ENCODE measurements at regions not wholly inside any gene's neighbourhood (a gene's known extent, or its start where the extent isn't known, plus 50 kb on each side); places are given as distances from the start of the nearest gene placed in this dataset.

DNA sequence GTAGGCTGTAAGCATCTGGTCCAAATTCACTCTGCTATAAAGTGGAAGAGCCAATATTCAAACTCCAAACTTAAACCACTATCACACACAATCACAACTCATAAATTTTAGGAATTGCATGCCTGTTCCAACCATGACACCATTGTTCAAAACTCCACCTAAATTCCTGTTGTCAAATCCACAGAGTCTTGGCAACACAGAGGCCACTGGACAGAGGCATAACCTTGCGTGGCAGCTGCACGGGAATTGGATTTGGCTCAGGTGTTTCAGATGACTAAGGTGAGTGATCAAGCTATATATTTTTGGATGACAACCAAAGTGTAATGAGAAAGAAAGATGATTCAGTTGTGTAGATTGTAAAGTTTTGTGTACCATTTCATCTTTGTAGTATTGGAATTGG, 422.7 kb upstream of the TNP1 start:
- Histone ChIP-seq H3K27me3 (ENCODE audit: control insufficient read depth, insufficient read depth, low read length) (peaks cover 6% of the 10 kb centered on the region; the same call in 1 of the 2 replicates), H3K4me3 (ENCODE audit: low read length) (no peak overlapping the region), H3K36me3 (ENCODE audit: control insufficient read depth, insufficient read depth, low read length) (no peaks in the 10 kb centered on the region), H3K9me3 (ENCODE audit: control insufficient read depth, insufficient read depth, low read length) (no peaks in the 10 kb centered on the region), H3K27ac (ENCODE audit: low read length) (no peak overlapping the region), H3K4me1 (ENCODE audit: control insufficient read depth, insufficient read depth, low read length) (no peaks in the 10 kb centered on the region)
- no peak for DNase-seq (ENCODE audit: low read depth, low spot score)
- no CpG with 5 or more reads among the region's 2 CpGs for WGBS (ENCODE audit: insufficient coverage, insufficient read length)

DNA sequence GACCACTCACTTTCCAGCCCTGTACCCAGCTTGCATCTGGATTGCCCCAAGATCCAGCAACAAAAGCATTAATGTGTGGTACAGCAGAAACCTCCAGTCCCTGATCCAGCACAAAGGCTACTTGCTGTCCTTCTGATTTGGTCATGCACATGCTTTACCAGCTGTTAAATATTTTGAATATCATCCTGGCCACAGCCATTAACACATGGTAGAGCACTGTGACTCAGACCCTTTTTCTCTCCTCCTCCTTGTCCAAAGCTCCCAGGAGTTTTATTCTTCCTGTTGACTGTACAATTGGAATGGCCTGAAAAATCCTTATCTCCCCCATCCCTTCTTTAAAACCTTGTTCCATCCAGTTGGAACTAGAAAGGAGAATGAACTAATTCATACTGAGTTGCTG, 419.7 kb upstream of the TNP1 start:
- H3K27me3 ChIP-seq (ENCODE audit: control insufficient read depth, insufficient read depth, low read length), result peaks cover 24% of the 10 kb centered on the region

DNA sequence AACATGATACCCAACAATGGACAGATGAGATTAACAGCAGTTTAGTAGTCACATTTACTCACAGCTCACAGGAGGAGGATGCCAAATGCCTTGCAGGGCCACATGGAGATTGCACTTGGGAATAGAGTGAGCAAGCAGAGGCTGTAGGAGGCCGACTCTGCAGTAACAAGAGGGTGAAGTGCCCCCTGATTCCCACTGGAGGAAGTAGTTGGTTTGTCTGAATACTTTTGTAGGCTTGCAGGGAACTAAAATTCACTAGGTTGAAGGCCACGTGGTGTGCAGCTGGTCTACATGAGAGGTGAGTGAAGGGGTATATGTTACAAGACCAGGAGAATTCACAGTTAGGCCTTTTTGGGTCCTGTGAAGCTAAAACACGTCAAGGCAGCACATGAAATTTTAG, 419.3 kb upstream of the TNP1 start:
- no peak for DNase-seq (ENCODE audit: low read depth, low spot score)
- Histone ChIP-seq H3K27ac (ENCODE audit: low read length) (no peak overlapping the region), H3K36me3 (ENCODE audit: control insufficient read depth, insufficient read depth, low read length) (no peaks in the 10 kb centered on the region), H3K4me3 (ENCODE audit: low read length) (no peak overlapping the region), H3K4me1 (ENCODE audit: control insufficient read depth, insufficient read depth, low read length) (no peaks in the 10 kb centered on the region), H3K9me3 (ENCODE audit: control insufficient read depth, insufficient read depth, low read length) (no peaks in the 10 kb centered on the region), H3K27me3 (ENCODE audit: control insufficient read depth, insufficient read depth, low read length) (peaks cover 27% of the 10 kb centered on the region)
- WGBS (ENCODE audit: insufficient coverage, insufficient read length), result no CpG with 5 or more reads among the region's 3 CpGs

More for the DNA sequence above, 419.7 kb upstream of the TNP1 start:
- Histone ChIP-seq H3K9me3 (ENCODE audit: control insufficient read depth, insufficient read depth, low read length) (no peaks in the 10 kb centered on the region), H3K4me3 (ENCODE audit: low read length) (no peak overlapping the region), H3K27ac (ENCODE audit: low read length) (no peak overlapping the region), H3K36me3 (ENCODE audit: control insufficient read depth, insufficient read depth, low read length) (no peaks in the 10 kb centered on the region), H3K4me1 (ENCODE audit: control insufficient read depth, insufficient read depth, low read length) (no peaks in the 10 kb centered on the region)
- DNase-seq (ENCODE audit: low read depth, low spot score), result no peak

DNA sequence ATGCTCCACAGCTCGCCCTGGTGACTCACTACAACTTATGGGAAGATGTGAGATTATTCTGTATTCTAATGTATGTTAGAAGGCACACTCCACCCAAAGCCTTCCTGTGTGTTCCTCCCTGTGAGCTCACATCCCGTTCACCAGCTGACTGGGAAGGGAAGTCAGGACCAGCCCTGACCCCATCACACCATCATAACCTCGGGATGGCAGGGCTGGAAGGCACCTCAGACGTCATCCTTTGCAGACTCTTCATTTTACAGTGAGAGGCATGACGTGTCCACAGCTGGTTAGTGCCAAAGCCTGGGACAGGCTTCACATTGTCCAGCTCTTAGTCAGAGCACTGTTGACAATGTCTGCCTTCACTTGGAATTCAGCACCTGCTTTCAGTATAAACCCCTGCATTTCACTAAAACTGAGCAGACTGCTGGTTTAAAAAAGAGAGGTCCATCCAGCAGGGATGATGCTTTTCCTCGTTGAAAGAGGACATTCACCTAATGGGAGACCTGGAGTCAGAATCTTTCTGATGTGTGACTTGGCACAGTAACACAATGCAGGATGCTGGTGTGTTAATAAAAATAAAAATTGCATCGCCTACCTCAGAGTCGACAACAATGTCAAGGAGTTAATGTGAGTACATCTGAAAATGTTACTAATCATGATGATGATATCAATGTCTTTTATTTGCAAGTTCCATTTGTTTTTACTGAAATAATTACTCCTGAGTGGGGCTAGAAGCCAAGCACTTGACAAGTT, 418.0 kb upstream of the TNP1 start:
- H3K4me1 ChIP-seq (ENCODE audit: control insufficient read depth, insufficient read depth, low read length), result no peaks in the 10 kb centered on the region
- no peak for DNase-seq (ENCODE audit: low read depth, low spot score)
- H3K36me3 ChIP-seq (ENCODE audit: control insufficient read depth, insufficient read depth, low read length), result no peaks in the 10 kb centered on the region
- H3K9me3 ChIP-seq (ENCODE audit: control insufficient read depth, insufficient read depth, low read length), result no peaks in the 10 kb centered on the region
- peaks cover 40% of the 10 kb centered on the region for H3K27me3 ChIP-seq (ENCODE audit: control insufficient read depth, insufficient read depth, low read length)
- no peak overlapping the region for H3K27ac ChIP-seq (ENCODE audit: low read length)
- WGBS (ENCODE audit: insufficient coverage, insufficient read length), result no CpG with 5 or more reads among the region's 8 CpGs
- no peak overlapping the region for H3K4me3 ChIP-seq (ENCODE audit: low read length)

DNA sequence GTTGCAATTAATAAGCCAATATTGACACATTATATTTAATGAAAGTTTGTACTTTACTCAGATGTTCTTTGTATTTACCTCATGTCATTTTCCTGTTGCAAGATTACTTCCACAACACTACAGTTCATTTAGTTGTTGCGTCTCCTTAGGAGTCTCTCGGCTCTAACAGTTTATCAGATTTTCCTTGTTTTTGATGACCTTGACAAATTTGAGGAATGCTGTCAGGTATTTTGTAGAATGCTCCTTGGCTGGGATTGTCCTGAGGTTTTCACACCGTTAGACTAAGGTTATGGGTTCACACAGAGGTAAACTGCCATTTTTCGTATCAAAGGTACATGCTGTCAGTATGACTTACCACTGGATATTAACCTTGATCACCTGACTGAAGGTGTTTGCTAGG, 416.6 kb upstream of the TNP1 start:
- Histone ChIP-seq H3K27me3 (ENCODE audit: control insufficient read depth, insufficient read depth, low read length) (peaks cover 53% of the 10 kb centered on the region), H3K9me3 (ENCODE audit: control insufficient read depth, insufficient read depth, low read length) (no peaks in the 10 kb centered on the region), H3K4me1 (ENCODE audit: control insufficient read depth, insufficient read depth, low read length) (no peaks in the 10 kb centered on the region), H3K36me3 (ENCODE audit: control insufficient read depth, insufficient read depth, low read length) (no peaks in the 10 kb centered on the region), H3K4me3 (ENCODE audit: low read length) (no peak overlapping the region), H3K27ac (ENCODE audit: low read length) (no peak overlapping the region)
- WGBS (ENCODE audit: insufficient coverage, insufficient read length), result no CpG with 5 or more reads among the region's 4 CpGs
- no peak for DNase-seq (ENCODE audit: low read depth, low spot score)

DNA sequence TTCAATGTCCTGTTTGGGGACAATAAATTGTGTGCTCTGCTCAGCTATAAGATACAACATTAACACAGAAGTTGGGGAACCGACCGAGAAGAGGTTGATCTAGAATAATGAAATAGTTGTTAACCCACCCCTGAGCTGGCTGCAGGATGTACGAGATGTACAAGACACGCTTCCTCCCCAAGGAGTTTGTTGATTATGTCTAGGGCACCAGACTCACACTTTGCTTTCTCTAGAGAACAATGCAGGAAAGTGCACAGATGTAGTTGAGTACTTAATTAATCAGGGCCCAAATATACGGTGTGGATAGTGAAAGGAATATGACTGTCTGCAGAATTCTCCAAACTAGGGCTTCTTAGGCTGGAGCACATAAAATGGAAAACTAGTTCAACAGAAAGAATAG, 415.2 kb upstream of the TNP1 start:
- Histone ChIP-seq H3K36me3 (ENCODE audit: control insufficient read depth, insufficient read depth, low read length) (no peaks in the 10 kb centered on the region), H3K4me1 (ENCODE audit: control insufficient read depth, insufficient read depth, low read length) (no peaks in the 10 kb centered on the region), H3K27ac (ENCODE audit: low read length) (no peak overlapping the region), H3K4me3 (ENCODE audit: low read length) (no peak overlapping the region), H3K27me3 (ENCODE audit: control insufficient read depth, insufficient read depth, low read length) (peaks cover 61% of the 10 kb centered on the region), H3K9me3 (ENCODE audit: control insufficient read depth, insufficient read depth, low read length) (no peaks in the 10 kb centered on the region)
- WGBS (ENCODE audit: insufficient coverage, insufficient read length), result no CpG with 5 or more reads among the region's 5 CpGs
- no peak for DNase-seq (ENCODE audit: low read depth, low spot score)

DNA sequence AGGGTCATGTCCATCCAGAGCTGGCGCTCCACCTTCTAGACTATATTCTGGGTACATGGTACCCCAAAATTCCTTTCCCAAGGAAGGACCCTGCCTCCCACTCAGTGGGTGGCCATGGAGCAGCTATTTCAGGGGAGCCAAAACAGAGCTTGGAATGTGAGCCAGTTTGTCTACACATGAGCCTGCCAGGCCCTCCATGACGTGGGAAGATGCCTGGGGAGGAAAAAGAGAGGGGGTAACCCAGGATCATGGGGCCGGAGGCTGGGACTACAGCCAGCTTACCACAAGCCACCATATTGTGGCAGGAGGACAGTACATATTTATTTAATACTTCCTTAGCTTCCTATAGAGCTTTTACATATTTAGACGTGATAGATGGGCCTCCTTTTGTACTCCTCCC, 414.7 kb upstream of the TNP1 start:
- H3K27me3 ChIP-seq (ENCODE audit: control insufficient read depth, insufficient read depth, low read length), result peaks cover 65% of the 10 kb centered on the region
- H3K4me3 ChIP-seq (ENCODE audit: low read length), result no peak overlapping the region
- no peaks in the 10 kb centered on the region for H3K36me3 ChIP-seq (ENCODE audit: control insufficient read depth, insufficient read depth, low read length)
- no peak for DNase-seq (ENCODE audit: low read depth, low spot score)
- no peaks in the 10 kb centered on the region for H3K4me1 ChIP-seq (ENCODE audit: control insufficient read depth, insufficient read depth, low read length)
- no peaks in the 10 kb centered on the region for H3K9me3 ChIP-seq (ENCODE audit: control insufficient read depth, insufficient read depth, low read length)
- no CpG with 5 or more reads among the region's 4 CpGs for WGBS (ENCODE audit: insufficient coverage, insufficient read length)
- H3K27ac ChIP-seq (ENCODE audit: low read length), result no peak overlapping the region

DNA sequence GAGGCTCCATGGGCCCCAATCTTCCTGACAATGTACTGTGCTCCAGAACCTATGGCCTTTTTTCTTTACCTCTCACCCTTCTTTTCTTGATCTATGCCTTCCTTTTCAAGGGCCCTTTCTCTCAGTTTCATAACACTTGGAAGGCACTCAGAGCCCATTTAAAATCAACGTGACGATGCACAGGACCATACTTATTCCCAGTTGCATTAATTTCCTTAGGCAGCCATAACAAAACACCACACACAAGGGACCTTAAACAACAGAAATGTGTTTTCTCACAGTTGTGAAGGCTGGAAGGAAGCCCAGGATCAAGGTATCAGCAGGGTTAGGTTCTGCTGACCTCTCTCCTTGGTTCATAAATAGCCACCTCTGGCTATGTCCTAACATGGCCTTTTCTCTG, 414.0 kb upstream of the TNP1 start:
- no CpG with 5 or more reads among the region's 2 CpGs for WGBS (ENCODE audit: insufficient coverage, insufficient read length)
- Histone ChIP-seq H3K9me3 (ENCODE audit: control insufficient read depth, insufficient read depth, low read length) (no peaks in the 10 kb centered on the region), H3K27ac (ENCODE audit: low read length) (no peak overlapping the region), H3K4me1 (ENCODE audit: control insufficient read depth, insufficient read depth, low read length) (no peaks in the 10 kb centered on the region), H3K36me3 (ENCODE audit: control insufficient read depth, insufficient read depth, low read length) (no peaks in the 10 kb centered on the region), H3K4me3 (ENCODE audit: low read length) (no peak overlapping the region), H3K27me3 (ENCODE audit: control insufficient read depth, insufficient read depth, low read length) (peaks cover 68% of the 10 kb centered on the region)
- DNase-seq (ENCODE audit: low read depth, low spot score), result no peak

DNA sequence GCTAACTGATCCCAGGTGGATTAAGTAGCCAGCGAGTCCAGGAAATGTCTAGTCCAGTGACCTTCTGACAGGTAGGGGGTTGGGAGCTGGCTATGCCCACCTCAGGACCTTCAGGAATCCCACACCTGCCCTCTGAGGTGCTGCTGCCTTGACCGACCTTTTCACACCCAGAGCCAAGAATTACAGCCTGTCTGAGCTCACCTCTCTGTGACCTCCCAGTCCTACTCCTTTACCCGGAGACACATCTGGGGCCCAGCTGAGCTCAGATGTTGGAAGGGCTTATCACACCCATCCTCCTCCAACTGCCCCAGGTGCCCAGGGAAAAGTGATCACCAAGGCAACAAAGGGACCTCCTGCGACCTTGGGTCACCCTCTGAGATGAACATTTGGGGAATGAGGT, 413.3 kb upstream of the TNP1 start:
- no peaks in the 10 kb centered on the region for H3K9me3 ChIP-seq (ENCODE audit: control insufficient read depth, insufficient read depth, low read length)
- no peak for DNase-seq (ENCODE audit: low read depth, low spot score)
- H3K36me3 ChIP-seq (ENCODE audit: control insufficient read depth, insufficient read depth, low read length), result no peaks in the 10 kb centered on the region
- H3K27ac ChIP-seq (ENCODE audit: low read length), result no peak overlapping the region
- no CpG with 5 or more reads among the region's 4 CpGs for WGBS (ENCODE audit: insufficient coverage, insufficient read length)
- no peaks in the 10 kb centered on the region for H3K4me1 ChIP-seq (ENCODE audit: control insufficient read depth, insufficient read depth, low read length)
- H3K27me3 ChIP-seq (ENCODE audit: control insufficient read depth, insufficient read depth, low read length), result peaks cover 71% of the 10 kb centered on the region
- no peak overlapping the region for H3K4me3 ChIP-seq (ENCODE audit: low read length)

DNA sequence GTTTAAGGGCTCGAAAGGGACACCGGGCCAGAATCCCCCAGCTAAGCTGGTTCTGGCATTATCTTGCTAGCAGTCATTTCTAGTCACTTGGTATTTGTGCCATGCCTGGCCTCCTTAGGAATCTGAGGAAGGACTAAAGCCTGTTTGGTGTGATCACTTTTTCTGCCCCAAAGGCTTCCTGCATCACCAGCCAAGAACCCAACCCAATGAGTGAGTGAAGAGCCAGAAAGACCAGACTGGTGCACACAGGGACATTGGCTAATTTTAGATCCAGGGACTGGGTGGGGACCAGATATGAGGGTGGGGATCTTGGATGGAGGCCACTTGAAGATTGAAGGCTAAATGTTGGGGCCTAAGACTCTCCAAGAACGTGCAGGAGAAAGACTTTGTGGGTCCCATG, 411.9 kb upstream of the TNP1 start:
- Histone ChIP-seq H3K27me3 (ENCODE audit: control insufficient read depth, insufficient read depth, low read length) (peaks cover 79% of the 10 kb centered on the region), H3K36me3 (ENCODE audit: control insufficient read depth, insufficient read depth, low read length) (no peaks in the 10 kb centered on the region), H3K4me3 (ENCODE audit: low read length) (no peak overlapping the region), H3K4me1 (ENCODE audit: control insufficient read depth, insufficient read depth, low read length) (no peaks in the 10 kb centered on the region), H3K27ac (ENCODE audit: low read length) (no peak overlapping the region), H3K9me3 (ENCODE audit: control insufficient read depth, insufficient read depth, low read length) (peaks cover 3% of the 10 kb centered on the region)
- no CpG with 5 or more reads among the region's 3 CpGs for WGBS (ENCODE audit: insufficient coverage, insufficient read length)
- no peak for DNase-seq (ENCODE audit: low read depth, low spot score)

DNA sequence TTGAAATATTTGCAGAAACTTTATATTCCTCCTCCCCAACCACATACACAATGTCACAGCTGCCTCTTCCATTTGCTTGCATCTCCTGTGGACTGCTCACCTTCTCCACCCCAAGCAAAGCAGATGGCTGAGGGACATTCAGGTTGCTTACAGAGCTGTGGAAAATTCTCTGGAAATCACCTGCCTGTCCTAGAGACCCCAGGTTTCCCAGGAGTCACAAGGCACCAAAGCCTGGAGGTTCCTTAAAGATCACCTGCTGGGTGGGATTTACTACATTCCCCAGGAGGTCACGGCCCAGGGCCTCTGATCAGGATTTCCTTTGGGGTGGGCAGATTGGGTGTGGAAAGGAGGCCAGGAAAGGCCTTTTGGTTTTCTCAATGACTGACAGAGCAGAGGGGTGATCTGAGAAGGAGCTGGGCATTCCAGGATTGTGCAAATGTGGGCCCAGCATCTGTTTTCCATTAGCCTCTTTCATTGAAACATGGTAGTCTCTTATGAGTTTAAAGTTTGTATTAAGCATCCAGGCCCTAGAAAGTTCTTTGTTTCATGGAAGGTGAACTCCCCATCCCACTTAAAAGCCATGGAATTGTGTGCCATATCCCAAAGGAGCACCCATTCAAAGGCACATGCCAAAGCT, 410.7 kb upstream of the TNP1 start:
- no peaks in the 10 kb centered on the region for H3K4me1 ChIP-seq (ENCODE audit: control insufficient read depth, insufficient read depth, low read length)
- no peak overlapping the region for H3K4me3 ChIP-seq (ENCODE audit: low read length)
- peaks cover 3% of the 10 kb centered on the region for H3K9me3 ChIP-seq (ENCODE audit: control insufficient read depth, insufficient read depth, low read length)
- WGBS (ENCODE audit: insufficient coverage, insufficient read length), result no CpG with 5 or more reads among the region's 1 CpG
- DNase-seq (ENCODE audit: low read depth, low spot score), result no peak
- no peak overlapping the region for H3K27ac ChIP-seq (ENCODE audit: low read length)
- H3K36me3 ChIP-seq (ENCODE audit: control insufficient read depth, insufficient read depth, low read length), result no peaks in the 10 kb centered on the region
- peaks cover 77% of the 10 kb centered on the region for H3K27me3 ChIP-seq (ENCODE audit: control insufficient read depth, insufficient read depth, low read length)
